H1 (cell line): ENCODE measurements at regions not wholly inside any gene's neighbourhood (a gene's known extent, or its start where the extent isn't known, plus 50 kb on each side); places are given as distances from the start of the nearest gene placed in this dataset.

Experiments used
- EP300 ChIP-seq, 2 experiments: IDR thresholded peaks; 1 replicate in 1 of 2; 2 replicates in 1 of 2; pipeline ENCODE4 v1.6.1; 2011 to 2012; ENCODE audit warnings: low read depth in 2 of 2, low read length in 2 of 2, mild to moderate bottlenecking in 2 of 2, borderline replicate concordance in 1 of 2, inconsistent platforms in 1 of 2, moderate library complexity in 1 of 2
- TEAD4 ChIP-seq: IDR thresholded peaks from 2 replicates; pipeline ENCODE4 v1.6.1; 2012; ENCODE audit warnings: low read depth, low read length, inconsistent platforms, mixed read lengths

DNA sequence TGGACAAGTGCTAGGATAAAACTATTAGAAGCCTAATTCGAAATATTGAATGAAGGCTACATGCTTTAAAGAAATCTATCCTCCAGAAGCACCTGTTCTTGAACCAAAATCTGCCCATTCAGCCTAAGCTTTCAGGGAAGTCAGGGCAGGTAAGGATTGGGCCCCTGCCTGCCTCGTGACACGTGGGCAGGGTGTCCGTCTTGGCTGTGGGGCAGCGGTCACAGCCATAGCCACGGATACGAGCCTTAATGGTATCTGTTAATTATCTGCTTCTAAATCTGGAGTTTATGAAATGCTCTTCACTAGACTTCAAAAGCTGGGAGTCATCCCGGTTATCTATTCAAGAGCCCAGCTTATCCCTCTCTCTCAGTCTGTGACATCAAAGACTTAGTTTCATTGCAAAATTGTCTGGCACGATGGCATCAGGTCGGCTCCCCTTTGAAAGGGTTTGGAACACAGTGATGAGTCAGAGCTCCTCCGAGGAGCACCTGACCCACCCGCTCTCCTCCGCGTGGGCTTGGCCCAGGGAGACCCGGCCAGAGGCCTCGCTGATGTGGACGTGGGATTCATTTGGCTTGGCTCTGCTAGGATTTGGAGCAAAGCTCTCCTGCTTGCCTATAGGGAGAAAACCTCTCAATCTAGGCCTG is 135.9 kb downstream of the MACROH2A1 start (continued):
- no peak for TF ChIP-seq EP300 (IDR thresholded peaks at IDR 0.05; ENCODE audit: borderline replicate concordance in 1 of 2, low read depth in 2 of 2, low read length in 2 of 2)
- no peak for TF ChIP-seq TEAD4
